Activated naive CD8-positive, alpha-beta T cell (primary cell): ENCODE measurements at regions not wholly inside any gene's neighbourhood (a gene's known extent, or its start where the extent isn't known, plus 50 kb on each side); places are given as distances from the start of the nearest gene placed in this dataset.

Source experiments
- H3K27ac Mint-ChIP-seq: one replicate; pipeline ENCODE4 v1.8.0; 2021; ENCODE audit warnings: mixed read lengths
- H3K27me3 Mint-ChIP-seq: one replicate; pipeline ENCODE4 v1.8.0; 2021; ENCODE audit warnings: mixed read lengths
- H3K36me3 Mint-ChIP-seq: one replicate; pipeline ENCODE4 v1.8.0; 2021; ENCODE audit warnings: mixed read lengths
- H3K4me1 Mint-ChIP-seq: one replicate; pipeline ENCODE4 v1.8.0; 2021; ENCODE audit warnings: low read depth, mixed read lengths
- H3K4me3 Mint-ChIP-seq: one replicate; pipeline ENCODE4 v1.8.0; 2021; ENCODE audit warnings: mild to moderate bottlenecking, mixed read lengths
- H3K9me3 Mint-ChIP-seq: one replicate; pipeline ENCODE4 v1.8.0; 2021; ENCODE audit warnings: low read depth, mixed read lengths

DNA sequence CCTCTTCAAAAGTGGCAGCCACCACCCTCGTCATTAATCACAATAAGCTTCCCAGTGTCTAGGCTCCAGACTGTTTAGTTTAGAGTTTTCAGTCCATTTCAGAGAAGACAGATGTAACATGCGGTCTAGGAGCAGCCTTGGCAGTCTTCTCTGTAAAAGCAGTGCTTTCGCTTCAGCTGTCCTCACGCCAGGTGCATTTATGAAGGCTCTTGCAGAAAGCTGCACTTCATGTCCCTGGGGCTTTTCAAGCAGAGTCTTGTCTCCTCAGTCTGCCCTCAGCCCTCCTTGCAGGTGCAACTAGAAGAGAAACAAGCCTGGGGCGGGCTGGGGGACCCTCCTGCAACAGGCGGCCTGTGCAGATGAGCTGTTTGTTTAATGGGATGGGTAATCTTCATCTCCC lies 281.9 kb downstream of the DRD1 start:
- H3K9me3 Mint-ChIP-seq, result no peaks in the 10 kb centered on the region
- H3K4me3 Mint-ChIP-seq, result no peak overlapping the region
- no peak overlapping the region for H3K27ac Mint-ChIP-seq
- no peaks in the 10 kb centered on the region for H3K4me1 Mint-ChIP-seq
- peaks cover 12% of the 10 kb centered on the region for H3K27me3 Mint-ChIP-seq
- H3K36me3 Mint-ChIP-seq, result no peaks in the 10 kb centered on the region

DNA sequence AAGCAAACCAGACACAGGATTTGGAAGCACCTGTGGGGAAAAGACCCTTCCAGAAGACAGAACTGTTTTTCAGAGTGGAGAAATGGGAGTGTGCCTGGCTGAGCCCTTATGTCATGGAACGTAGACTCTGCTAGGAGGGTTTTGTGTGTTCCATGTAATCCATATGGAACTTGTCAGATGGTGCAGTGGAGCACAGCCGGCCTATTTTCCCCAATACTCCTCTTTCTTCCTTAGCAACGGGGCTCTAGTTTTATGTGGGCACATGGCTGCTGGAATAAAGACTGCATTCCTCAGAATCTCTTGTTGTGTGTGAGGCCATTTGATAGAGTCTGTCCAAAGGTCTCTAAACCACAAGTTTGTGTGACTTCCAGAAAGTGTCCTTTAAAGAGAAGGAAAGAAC lies 284.0 kb downstream of the DRD1 start:
- Mint-ChIP-seq H3K4me3 (no peak overlapping the region), H3K36me3 (no peaks in the 10 kb centered on the region), H3K4me1 (no peaks in the 10 kb centered on the region), H3K27ac (no peak overlapping the region), H3K9me3 (no peaks in the 10 kb centered on the region), H3K27me3 (peaks cover 12% of the 10 kb centered on the region)

DNA sequence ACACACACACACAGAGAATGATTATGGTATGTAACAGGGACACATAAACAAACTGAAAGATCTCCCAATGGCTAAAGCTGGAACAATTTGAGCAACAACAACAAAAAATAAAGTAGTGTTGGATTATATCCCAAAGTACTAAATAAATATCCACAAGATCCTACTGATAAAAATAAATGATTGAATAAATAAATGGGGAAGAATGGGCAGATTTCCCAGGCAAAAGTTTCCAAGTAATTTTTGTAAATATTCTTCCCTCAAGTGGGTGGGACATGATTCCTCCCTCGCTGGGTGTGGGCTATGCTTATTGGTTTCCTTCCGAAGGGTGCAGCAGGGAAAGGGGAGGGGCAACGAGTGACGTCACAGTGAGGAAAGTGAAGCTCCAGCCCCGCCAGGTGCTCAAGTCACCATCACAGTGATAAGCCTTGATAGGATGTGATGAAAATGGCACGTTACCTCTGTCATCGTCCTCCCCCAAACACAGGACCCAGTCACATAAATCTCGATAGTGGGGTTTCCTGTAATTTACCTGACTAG lies 295.3 kb downstream of the DRD1 start:
- no peaks in the 10 kb centered on the region for H3K4me1 Mint-ChIP-seq
- H3K27ac Mint-ChIP-seq, result no peak overlapping the region
- H3K9me3 Mint-ChIP-seq, result peaks cover 30% of the 10 kb centered on the region
- no peak overlapping the region for H3K4me3 Mint-ChIP-seq
- no peaks in the 10 kb centered on the region for H3K36me3 Mint-ChIP-seq
- H3K27me3 Mint-ChIP-seq, result peaks cover 4% of the 10 kb centered on the region

DNA sequence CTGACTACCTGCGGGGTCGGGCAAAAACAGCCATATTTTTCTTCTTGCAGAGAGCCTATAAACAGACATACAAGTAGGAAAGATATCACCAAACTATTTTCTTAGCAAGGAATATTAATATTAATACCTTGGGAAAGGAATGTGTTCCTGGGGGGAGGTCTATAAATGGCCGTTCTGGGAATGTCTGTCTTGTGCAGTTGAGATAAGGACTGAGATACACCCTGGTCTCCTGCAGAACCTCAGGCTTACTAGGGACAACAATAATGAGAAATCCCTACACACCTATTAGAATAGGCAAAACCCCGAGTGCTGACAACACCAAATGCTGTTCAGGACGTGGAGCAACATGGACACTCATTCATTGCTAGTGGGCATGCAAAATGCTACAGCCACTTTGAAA lies 297.2 kb downstream of the DRD1 start:
- Mint-ChIP-seq H3K9me3 (peaks cover 35% of the 10 kb centered on the region), H3K27me3 (peaks cover 6% of the 10 kb centered on the region), H3K4me1 (no peaks in the 10 kb centered on the region), H3K27ac (no peak overlapping the region), H3K4me3 (no peak overlapping the region), H3K36me3 (no peaks in the 10 kb centered on the region)

DNA sequence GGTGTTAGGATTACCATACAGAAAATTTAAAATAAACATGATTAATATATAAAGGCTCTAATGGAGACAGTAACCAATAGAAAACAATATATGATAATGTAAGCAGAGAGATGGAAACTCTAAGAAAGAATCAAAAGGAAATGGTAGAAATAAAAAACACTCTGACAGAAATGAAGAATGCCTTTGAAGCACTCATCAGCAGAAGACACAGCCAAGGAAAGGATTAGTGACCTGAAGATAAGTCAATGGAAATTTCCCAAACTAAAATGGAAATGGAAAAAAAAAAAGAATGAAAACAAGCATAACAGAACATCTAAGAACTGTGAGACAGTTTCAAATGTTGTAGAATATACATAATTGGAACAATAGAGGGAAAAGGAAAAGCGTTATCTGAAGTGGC lies 302.6 kb downstream of the DRD1 start:
- Mint-ChIP-seq H3K27ac (no peak overlapping the region), H3K27me3 (peaks cover 4% of the 10 kb centered on the region), H3K4me1 (no peaks in the 10 kb centered on the region)

DNA sequence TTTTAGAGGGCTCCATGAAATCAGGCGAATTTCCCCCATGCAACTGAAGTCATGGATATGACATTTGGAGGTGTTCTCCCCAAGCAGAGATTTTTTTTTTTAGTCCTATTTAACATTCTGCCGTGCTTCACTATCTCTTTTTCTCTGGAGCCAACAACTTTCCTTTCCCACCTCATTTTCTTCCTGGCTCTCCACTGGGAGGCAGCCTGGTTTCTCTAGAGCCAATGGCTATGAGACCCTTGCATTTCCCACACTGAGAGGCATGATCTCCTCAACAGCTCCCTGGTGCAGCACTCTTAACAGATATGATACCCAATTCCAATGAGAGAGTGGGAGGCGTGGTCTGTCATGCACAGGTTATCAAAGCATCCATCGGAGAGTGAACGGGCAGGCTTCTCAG lies 310.8 kb downstream of the DRD1 start:
- H3K27me3 Mint-ChIP-seq, result peaks cover 4% of the 10 kb centered on the region
- H3K4me3 Mint-ChIP-seq, result no peak overlapping the region
- H3K36me3 Mint-ChIP-seq, result no peaks in the 10 kb centered on the region
- H3K9me3 Mint-ChIP-seq, result peaks cover 3% of the 10 kb centered on the region
- H3K4me1 Mint-ChIP-seq, result no peaks in the 10 kb centered on the region
- H3K27ac Mint-ChIP-seq, result no peak overlapping the region

More for the DNA sequence above, 302.6 kb downstream of the DRD1 start:
- H3K36me3 Mint-ChIP-seq, result no peaks in the 10 kb centered on the region
- peaks cover 28% of the 10 kb centered on the region for H3K9me3 Mint-ChIP-seq
- H3K4me3 Mint-ChIP-seq, result no peak overlapping the region

DNA sequence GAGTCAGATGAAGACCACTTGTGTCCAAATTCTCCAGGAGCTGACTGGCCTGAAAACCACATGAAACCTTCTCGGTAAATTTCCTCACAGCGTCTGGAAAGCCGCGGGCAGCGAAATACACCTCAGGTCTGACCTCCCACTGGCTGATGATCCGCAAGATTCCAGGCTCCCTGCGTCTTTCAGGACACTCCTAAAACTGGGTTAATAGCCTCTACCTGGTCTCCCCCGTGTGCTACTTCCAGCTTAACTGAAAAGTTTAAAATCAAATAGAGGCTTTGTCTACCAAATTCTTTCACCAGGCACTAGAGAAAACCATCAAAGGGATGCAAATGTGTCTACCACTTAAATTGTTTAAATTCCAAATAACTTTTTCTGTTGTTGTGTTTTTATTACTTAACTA lies 312.6 kb downstream of the DRD1 start:
- Mint-ChIP-seq H3K9me3 (peaks cover 3% of the 10 kb centered on the region), H3K36me3 (no peaks in the 10 kb centered on the region), H3K27ac (no peak overlapping the region), H3K4me1 (no peaks in the 10 kb centered on the region), H3K4me3 (no peak overlapping the region), H3K27me3 (peaks cover 4% of the 10 kb centered on the region)

DNA sequence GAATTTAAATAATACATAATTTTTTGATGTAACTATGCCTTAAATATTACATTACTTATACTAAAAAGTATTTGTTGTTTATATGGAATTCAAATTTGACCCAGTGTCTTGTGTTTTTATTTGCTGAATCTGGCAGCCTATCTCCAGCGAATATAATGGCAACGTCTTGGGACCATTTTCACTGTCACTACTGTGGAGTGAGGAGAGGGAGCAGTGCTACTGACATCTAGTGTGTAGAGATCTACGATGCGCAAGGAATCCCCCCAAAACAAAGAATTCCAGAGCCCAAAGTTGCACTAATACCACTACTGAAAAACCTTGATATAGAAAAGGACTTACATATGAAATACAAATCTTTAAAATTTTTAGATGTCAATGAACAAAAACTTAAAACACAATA lies 314.4 kb downstream of the DRD1 start:
- H3K9me3 Mint-ChIP-seq, result no peaks in the 10 kb centered on the region
- H3K36me3 Mint-ChIP-seq, result no peaks in the 10 kb centered on the region
- H3K4me3 Mint-ChIP-seq, result no peak overlapping the region
- H3K4me1 Mint-ChIP-seq, result no peaks in the 10 kb centered on the region
- peaks cover 1% of the 10 kb centered on the region for H3K27me3 Mint-ChIP-seq
- no peak overlapping the region for H3K27ac Mint-ChIP-seq

DNA sequence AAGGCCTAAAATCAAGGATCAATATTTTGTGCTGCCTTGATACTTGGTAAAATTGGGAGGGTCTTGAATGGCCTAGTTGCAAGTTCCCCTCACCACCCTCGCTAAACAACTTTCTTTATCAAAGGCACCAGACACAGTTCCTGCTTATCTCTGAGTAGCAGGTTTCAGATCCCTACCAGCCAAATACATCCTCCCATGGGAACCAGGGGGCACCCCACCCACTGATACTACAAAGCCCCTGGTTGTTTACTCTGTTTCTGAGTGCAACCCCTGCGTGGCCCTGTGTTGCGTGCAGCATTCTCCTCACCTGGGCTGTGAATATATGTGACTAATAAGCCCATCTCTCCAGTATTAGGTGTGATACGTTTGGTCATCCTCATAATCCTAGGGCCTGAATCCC lies 314.9 kb downstream of the DRD1 start:
- no peaks in the 10 kb centered on the region for H3K36me3 Mint-ChIP-seq
- H3K4me3 Mint-ChIP-seq, result no peak overlapping the region
- peaks cover 1% of the 10 kb centered on the region for H3K27me3 Mint-ChIP-seq
- H3K4me1 Mint-ChIP-seq, result no peaks in the 10 kb centered on the region
- no peaks in the 10 kb centered on the region for H3K9me3 Mint-ChIP-seq
- no peak overlapping the region for H3K27ac Mint-ChIP-seq

DNA sequence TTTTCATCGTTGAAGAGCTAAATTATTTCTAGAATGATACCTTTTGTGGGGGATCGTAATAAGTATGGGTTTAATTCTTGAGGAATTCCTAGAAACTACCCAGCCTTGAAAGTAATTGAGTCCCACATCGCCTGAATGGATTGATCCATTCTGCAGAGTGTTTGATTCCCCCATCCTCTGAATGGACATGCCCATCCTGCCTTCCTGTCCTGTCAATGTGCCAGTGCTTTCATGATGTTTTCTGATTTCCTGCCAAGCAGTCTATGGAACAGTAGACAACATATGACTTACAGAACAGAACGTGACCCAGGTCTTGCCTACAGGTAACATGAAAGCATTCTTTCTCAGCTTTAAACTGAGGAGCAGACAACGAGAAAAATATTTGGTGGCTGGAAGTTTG lies 319.2 kb downstream of the DRD1 start:
- Mint-ChIP-seq H3K4me3 (no peak overlapping the region), H3K36me3 (no peaks in the 10 kb centered on the region), H3K4me1 (no peaks in the 10 kb centered on the region), H3K27ac (no peak overlapping the region), H3K9me3 (no peaks in the 10 kb centered on the region), H3K27me3 (peaks cover 9% of the 10 kb centered on the region)

DNA sequence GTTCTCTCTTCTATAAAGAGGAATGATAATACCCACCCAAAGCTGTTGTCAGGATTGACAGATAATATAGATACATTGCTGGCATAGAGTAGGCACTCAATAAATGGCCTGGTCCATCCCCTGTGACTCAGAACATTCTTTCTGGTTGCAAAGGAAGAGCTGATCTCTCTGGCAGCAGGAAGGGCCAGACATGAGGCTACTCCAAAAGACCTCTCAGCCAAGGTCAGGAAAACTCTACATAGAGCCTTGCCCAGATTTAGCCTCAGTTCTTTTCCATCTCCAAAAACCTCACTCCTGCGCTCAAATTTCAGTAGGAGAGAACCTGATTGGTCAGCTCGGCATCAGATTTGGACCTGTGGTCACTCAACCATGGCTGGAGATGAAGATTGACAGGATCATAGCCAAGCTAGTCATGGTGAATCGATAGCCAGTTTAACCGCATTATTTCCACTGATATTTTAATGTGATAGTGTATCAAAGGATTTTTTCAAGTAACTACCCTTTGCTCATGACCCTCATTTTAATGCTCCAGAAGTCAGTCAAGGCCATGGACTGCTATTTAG lies 319.6 kb downstream of the DRD1 start:
- H3K36me3 Mint-ChIP-seq, result no peaks in the 10 kb centered on the region
- H3K27ac Mint-ChIP-seq, result no peak overlapping the region
- H3K4me1 Mint-ChIP-seq, result no peaks in the 10 kb centered on the region
- no peak overlapping the region for H3K4me3 Mint-ChIP-seq
- peaks cover 9% of the 10 kb centered on the region for H3K27me3 Mint-ChIP-seq
- H3K9me3 Mint-ChIP-seq, result no peaks in the 10 kb centered on the region

DNA sequence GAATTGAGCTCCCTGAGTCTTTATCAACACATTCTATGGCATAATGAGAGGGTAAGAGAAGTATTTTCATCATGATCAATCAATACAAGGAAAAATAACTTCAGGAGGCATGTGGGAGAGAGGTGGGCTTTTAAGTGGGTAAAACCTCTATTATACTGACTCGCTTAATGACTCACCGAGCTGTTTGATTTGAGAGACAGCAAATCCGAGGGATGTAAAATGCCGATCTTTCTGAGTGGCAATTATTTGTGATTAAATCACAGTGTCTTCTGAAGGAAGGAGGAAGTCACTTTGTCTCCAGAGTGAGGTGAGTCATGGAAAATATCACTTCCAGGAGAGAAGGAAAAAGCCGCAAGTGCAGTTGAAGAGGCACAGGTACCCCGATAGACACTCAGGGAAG lies 320.4 kb downstream of the DRD1 start:
- H3K4me1 Mint-ChIP-seq, result no peaks in the 10 kb centered on the region
- no peak overlapping the region for H3K4me3 Mint-ChIP-seq
- no peaks in the 10 kb centered on the region for H3K9me3 Mint-ChIP-seq
- H3K36me3 Mint-ChIP-seq, result no peaks in the 10 kb centered on the region
- H3K27me3 Mint-ChIP-seq, result peaks cover 11% of the 10 kb centered on the region
- no peak overlapping the region for H3K27ac Mint-ChIP-seq

DNA sequence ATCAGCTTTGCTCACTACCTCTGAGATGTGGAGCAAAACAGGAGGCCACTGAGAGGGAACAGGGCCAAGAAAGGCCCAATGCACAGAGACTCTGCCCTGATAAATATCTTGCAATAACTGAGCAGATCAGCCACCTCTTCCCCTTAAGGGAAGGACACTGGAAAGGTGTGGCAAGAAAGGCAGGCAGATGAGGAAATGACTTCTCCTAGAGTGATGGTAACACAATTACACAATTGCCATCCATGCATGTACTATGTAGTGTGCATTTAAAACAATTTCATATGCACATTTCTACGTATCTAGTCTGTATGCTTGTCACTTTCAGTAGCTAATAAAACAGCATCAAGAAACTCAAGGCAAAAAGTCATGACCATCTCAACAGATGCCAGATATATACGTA lies 322.5 kb downstream of the DRD1 start:
- Mint-ChIP-seq H3K4me1 (no peaks in the 10 kb centered on the region), H3K9me3 (no peaks in the 10 kb centered on the region), H3K27me3 (peaks cover 11% of the 10 kb centered on the region), H3K27ac (no peak overlapping the region), H3K36me3 (no peaks in the 10 kb centered on the region), H3K4me3 (no peak overlapping the region)

DNA sequence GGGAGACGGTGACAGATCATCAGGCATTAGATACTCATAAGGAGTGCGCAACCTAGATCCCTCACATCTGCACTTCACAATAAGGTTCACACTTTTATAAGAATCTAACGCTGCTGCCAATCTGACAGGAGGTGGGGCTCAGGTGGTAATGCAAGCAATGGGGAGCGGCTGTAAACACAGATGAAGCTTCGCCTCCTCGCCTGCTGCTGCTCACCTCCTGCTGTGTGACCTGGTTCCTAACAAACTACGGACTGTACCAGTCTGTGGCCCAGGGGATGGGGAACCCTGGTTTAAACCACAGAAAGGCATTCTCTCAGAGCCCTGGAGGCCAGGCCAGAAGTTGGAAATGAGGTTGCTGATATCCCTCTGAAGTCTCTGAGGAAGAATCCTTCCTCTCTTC lies 323.6 kb downstream of the DRD1 start:
- Mint-ChIP-seq H3K9me3 (no peaks in the 10 kb centered on the region), H3K27ac (no peak overlapping the region), H3K4me1 (no peaks in the 10 kb centered on the region), H3K4me3 (no peak overlapping the region), H3K27me3 (peaks cover 11% of the 10 kb centered on the region), H3K36me3 (no peaks in the 10 kb centered on the region)

DNA sequence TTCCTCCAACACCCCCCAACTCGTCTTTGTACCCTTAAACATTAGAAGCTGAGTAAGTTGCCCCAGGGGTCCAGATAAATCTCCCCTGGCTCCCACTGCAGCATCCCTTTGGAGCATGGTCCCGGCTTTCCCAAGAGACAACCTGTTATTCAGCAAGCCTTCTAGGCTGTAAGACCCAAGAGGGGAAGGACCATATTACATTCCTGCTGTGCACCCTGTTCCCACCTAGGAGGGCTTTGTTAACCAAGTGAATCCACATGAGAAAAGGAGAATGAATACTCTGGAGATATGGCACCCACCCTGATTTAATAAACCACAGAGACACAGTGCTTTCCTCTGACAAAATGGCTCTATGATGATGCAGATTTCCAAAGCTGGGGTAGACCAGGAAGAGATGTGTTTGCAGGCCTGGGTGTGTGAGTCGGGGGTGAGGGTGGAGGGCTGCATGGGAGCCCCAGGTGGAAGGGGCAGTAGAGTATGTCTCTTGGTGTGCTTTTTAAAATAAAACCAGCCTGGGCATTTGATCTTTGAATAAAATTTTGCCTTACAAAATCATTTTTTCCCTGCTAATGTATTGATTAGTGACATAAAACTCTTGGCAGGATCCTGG lies 325.2 kb downstream of the DRD1 start:
- peaks cover 14% of the 10 kb centered on the region for H3K27me3 Mint-ChIP-seq
- no peak overlapping the region for H3K4me3 Mint-ChIP-seq
- no peaks in the 10 kb centered on the region for H3K4me1 Mint-ChIP-seq
- H3K27ac Mint-ChIP-seq, result no peak overlapping the region
- H3K9me3 Mint-ChIP-seq, result no peaks in the 10 kb centered on the region
- H3K36me3 Mint-ChIP-seq, result no peaks in the 10 kb centered on the region

DNA sequence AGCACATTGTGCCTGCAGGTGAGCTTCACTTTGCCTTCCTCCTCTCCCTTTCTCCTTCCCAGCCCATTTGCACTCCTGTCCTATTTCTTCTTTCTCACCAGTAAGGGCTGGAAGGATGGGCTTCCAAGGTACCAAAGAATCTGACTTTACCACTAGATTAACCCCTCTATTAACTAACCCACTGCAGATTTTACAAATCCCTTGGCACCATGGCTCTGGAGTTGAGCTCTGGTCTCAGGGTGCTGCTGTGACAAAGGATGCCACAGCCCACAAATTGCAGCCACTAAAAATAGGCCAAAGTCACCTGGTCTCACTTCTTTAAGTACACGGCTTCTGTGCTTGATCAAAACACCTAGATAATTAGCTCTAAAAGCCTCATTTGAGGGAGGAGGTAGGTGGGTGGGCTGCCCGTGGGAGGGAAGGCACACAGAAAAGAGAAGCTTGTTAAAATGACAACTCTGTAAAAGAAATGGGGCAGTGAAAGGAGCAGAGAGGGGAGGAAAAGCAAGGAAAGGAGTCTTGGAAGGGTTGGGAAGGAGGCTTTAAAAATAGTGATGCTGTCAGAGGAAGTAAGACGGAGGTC lies 327.4 kb downstream of the DRD1 start:
- Mint-ChIP-seq H3K27ac (no peak overlapping the region), H3K4me3 (no peak overlapping the region)

More for the DNA sequence above, 327.4 kb downstream of the DRD1 start:
- H3K36me3 Mint-ChIP-seq, result no peaks in the 10 kb centered on the region
- H3K27me3 Mint-ChIP-seq, result peaks cover 14% of the 10 kb centered on the region
- no peaks in the 10 kb centered on the region for H3K4me1 Mint-ChIP-seq
- H3K9me3 Mint-ChIP-seq, result no peaks in the 10 kb centered on the region
